ENCODE measurements at regions not wholly inside any gene's neighbourhood (a gene's known extent, or its start where the extent isn't known, plus 50 kb on each side); places are given as distances from the start of the nearest gene placed in this dataset.

- Histone ChIP-seq H3K4me1 (ENCODE audit: low read depth) (no peaks in the 10 kb centered on the region), H3K27me3 (no peaks in the 10 kb centered on the region), H3K27ac (no peak overlapping the region), H3K4me3 (no peak overlapping the region), H3K9me3 (ENCODE audit: low read depth) (no peaks in the 10 kb centered on the region), H3K36me3 (no peaks in the 10 kb centered on the region)
- no peak for DNase-seq (ENCODE audit: low read depth in 1 of 2, low spot score in 1 of 2)
- no peak for TF ChIP-seq CTCF (IDR thresholded peaks at IDR 0.05; ENCODE audit: low read depth, low read length)
Observed at GRCh38 chr5:82704381-82704780, 372.8 kb downstream of the TMEM167A start.

- H3K4me3 ChIP-seq = no peak overlapping the region
- DNase-seq (ENCODE audit: low read depth in 1 of 2, low spot score in 1 of 2) = no peak
- no peaks in the 10 kb centered on the region for H3K4me1 ChIP-seq (ENCODE audit: low read depth)
- no peaks in the 10 kb centered on the region for H3K27me3 ChIP-seq
- no peak for TF ChIP-seq CTCF (IDR thresholded peaks at IDR 0.05; ENCODE audit: low read depth, low read length)
- H3K9me3 ChIP-seq (ENCODE audit: low read depth) = no peaks in the 10 kb centered on the region
- no peaks in the 10 kb centered on the region for H3K36me3 ChIP-seq
- no peak overlapping the region for H3K27ac ChIP-seq
Observed at GRCh38 chr5:82702046-82702445, 375.1 kb downstream of the TMEM167A start.

GRCh38 chr5:82699737-82700136 lies 377.5 kb downstream of the TMEM167A start:
- Histone ChIP-seq H3K9me3 (ENCODE audit: low read depth) (no peaks in the 10 kb centered on the region), H3K27me3 (no peaks in the 10 kb centered on the region)

GRCh38 chr5:82698026-82698425 lies 379.2 kb downstream of the TMEM167A start:
- Histone ChIP-seq H3K36me3 (no peaks in the 10 kb centered on the region), H3K4me1 (ENCODE audit: low read depth) (no peaks in the 10 kb centered on the region), H3K27ac (no peak overlapping the region), H3K9me3 (ENCODE audit: low read depth) (no peaks in the 10 kb centered on the region), H3K27me3 (no peaks in the 10 kb centered on the region), H3K4me3 (no peak overlapping the region)
- no peak for TF ChIP-seq CTCF (IDR thresholded peaks at IDR 0.05; ENCODE audit: low read depth, low read length)
- DNase-seq (ENCODE audit: low read depth in 1 of 2, low spot score in 1 of 2) = no peak

More at GRCh38 chr5:82699737-82700136, 377.5 kb downstream of the TMEM167A start:
- no peak for DNase-seq (ENCODE audit: low read depth in 1 of 2, low spot score in 1 of 2)
- no peaks in the 10 kb centered on the region for H3K4me1 ChIP-seq (ENCODE audit: low read depth)
- no peaks in the 10 kb centered on the region for H3K36me3 ChIP-seq
- H3K4me3 ChIP-seq = no peak overlapping the region
- TF ChIP-seq CTCF (IDR thresholded peaks at IDR 0.05; ENCODE audit: low read depth, low read length) = no peak
- H3K27ac ChIP-seq = no peak overlapping the region

GRCh38 chr5:82694711-82695285 lies 382.4 kb downstream of the TMEM167A start:
- H3K4me1 ChIP-seq (ENCODE audit: low read depth) = no peaks in the 10 kb centered on the region
- TF ChIP-seq CTCF (IDR thresholded peaks at IDR 0.05; ENCODE audit: low read depth, low read length) = no peak
- no peak overlapping the region for H3K27ac ChIP-seq
- DNase-seq (ENCODE audit: low read depth in 1 of 2, low spot score in 1 of 2) = no peak
- no peak overlapping the region for H3K4me3 ChIP-seq
- no peaks in the 10 kb centered on the region for H3K36me3 ChIP-seq
- H3K27me3 ChIP-seq = no peaks in the 10 kb centered on the region
- H3K9me3 ChIP-seq (ENCODE audit: low read depth) = no peaks in the 10 kb centered on the region

GRCh38 chr5:82692826-82693225 lies 384.4 kb downstream of the TMEM167A start:
- Histone ChIP-seq H3K4me3 (no peak overlapping the region), H3K27ac (no peak overlapping the region), H3K9me3 (ENCODE audit: low read depth) (no peaks in the 10 kb centered on the region), H3K4me1 (ENCODE audit: low read depth) (no peaks in the 10 kb centered on the region), H3K27me3 (no peaks in the 10 kb centered on the region), H3K36me3 (no peaks in the 10 kb centered on the region)
- DNase-seq (ENCODE audit: low read depth in 1 of 2, low spot score in 1 of 2) = no peak
- no peak for TF ChIP-seq CTCF (IDR thresholded peaks at IDR 0.05; ENCODE audit: low read depth, low read length)

All from cardiac muscle cell (in vitro differentiated cells and primary cell).